Activated CD4-positive, alpha-beta T cell treated with anti-CD3 and anti-CD28 coated beads for 36 hours (primary cell): ENCODE measurements at regions not wholly inside any gene's neighbourhood (a gene's known extent, or its start where the extent isn't known, plus 50 kb on each side); places are given as distances from the start of the nearest gene placed in this dataset.
"Not testable (repeated sequence)": the region's sequence is repeated elsewhere in the genome, so short reads cannot be mapped to it uniquely, and the experiment has no call there.

Experiments used
- ATAC-seq: fragments of 200-7000 bp; cut with Tn5 transposase; one replicate; pipeline ENCODE4 v1.10.0; 2021; ENCODE audit warnings: mild to moderate bottlenecking, moderate library complexity
- CTCF ChIA-PET: fragments of 350-600 bp; sonication (Branson Sonifier 250); formaldehyde crosslinking; loops from one replicate; lab custom pipeline; 2021; ENCODE audit warnings: antibody characterized with exemption; lab: Charles Lee
- POLR2A ChIA-PET: fragments of 350-600 bp; sonication (Branson Sonifier 250); formaldehyde crosslinking; loops from one replicate; lab custom pipeline; 2021; ENCODE audit warnings: antibody characterized with exemption, inconsistent platforms; lab: Charles Lee
- DNase-seq: peaks from one replicate; pipeline ENCODE4 v3.0.0-alpha.2; 2020
- H3K27ac Mint-ChIP-seq: one replicate; pipeline ENCODE4 v1.8.0; 2021; ENCODE audit warnings: mixed read lengths
- H3K27me3 Mint-ChIP-seq: one replicate; pipeline ENCODE4 v1.8.0; 2021; ENCODE audit warnings: mixed read lengths
- H3K36me3 Mint-ChIP-seq: one replicate; pipeline ENCODE4 v1.8.0; 2021; ENCODE audit warnings: low read depth, mixed read lengths
- H3K4me1 Mint-ChIP-seq: one replicate; pipeline ENCODE4 v1.8.0; 2021; ENCODE audit warnings: mixed read lengths
- H3K4me3 Mint-ChIP-seq: one replicate; pipeline ENCODE4 v1.8.0; 2021; ENCODE audit warnings: mild to moderate bottlenecking, moderate library complexity, mixed read lengths
- H3K9me3 Mint-ChIP-seq: one replicate; pipeline ENCODE4 v1.8.0; 2021; ENCODE audit warnings: low read depth, mixed read lengths
- intact Hi-C, 2 experiments: fragments of 100-400 bp; cut with DNase I in 1 of 2; cut with micrococcal nuclease in 1 of 2; formaldehyde crosslinking; loops; one replicate each; pipeline versions ENCODE4 v1.14.2 to v1.15.1; 2022 to 2024; cut with DNase I, micrococcal nuclease

DNA sequence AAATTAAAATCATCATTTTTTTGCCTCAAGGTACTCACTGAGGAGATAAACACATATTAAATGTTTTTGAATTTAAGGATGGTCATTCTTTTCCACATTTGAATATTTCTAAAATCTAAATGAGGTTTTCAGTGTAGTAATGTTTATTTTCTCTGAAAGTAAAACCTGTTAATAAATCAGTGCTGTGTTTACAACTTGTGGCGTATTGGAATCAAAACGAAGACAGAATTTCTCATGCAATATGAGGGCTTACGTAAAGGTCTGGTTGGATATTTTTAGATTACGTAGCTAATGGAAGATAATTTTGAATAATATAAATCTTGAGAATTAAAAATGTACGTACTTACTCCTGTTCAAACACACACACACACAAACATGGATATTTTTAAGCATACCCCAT is 106.8 kb upstream of the LUZP2 start:
- POLR2A ChIA-PET = no interaction called here
- H3K9me3 Mint-ChIP-seq = peaks cover 1% of the 10 kb centered on the region
- CTCF ChIA-PET = no interaction called here
- H3K4me3 Mint-ChIP-seq = no peak overlapping the region
- intact Hi-C loops = no loop called here
- no peak for DNase-seq
- H3K4me1 Mint-ChIP-seq = no peaks in the 10 kb centered on the region
- H3K36me3 Mint-ChIP-seq = no peaks in the 10 kb centered on the region
- H3K27me3 Mint-ChIP-seq = no peaks in the 10 kb centered on the region
- ATAC-seq = no peak
- no peak overlapping the region for H3K27ac Mint-ChIP-seq

DNA sequence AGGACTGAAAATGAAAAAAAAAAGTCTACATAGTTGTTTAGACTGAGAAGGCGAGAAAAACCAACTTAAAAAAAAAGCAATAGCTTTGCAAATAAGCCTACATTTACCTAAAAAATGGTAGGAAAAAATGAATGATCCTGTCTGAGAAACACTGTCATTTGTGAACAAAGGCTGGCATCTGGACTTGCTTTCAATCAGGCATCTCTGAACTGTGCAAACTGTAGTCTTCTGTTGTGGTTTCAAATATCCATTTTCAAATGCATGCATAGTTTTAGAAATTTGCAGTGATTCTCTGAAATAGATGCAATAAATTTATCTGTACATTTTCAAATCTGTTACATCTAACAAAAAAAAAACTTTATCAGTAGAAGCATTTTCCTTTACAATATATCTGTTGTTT is 106.1 kb upstream of the LUZP2 start:
- H3K4me1 Mint-ChIP-seq = no peaks in the 10 kb centered on the region
- intact Hi-C loops = no loop called here
- H3K27ac Mint-ChIP-seq = no peak overlapping the region
- peaks cover 1% of the 10 kb centered on the region for H3K9me3 Mint-ChIP-seq
- no peak for ATAC-seq
- H3K27me3 Mint-ChIP-seq = no peaks in the 10 kb centered on the region
- DNase-seq = no peak
- CTCF ChIA-PET = interaction anchor here (0.6 kb wide), 1 partner anchor 284 kb away, joined by 3 read pairs; no protein-coding TSS in a partner anchor
- H3K4me3 Mint-ChIP-seq = no peak overlapping the region
- no peaks in the 10 kb centered on the region for H3K36me3 Mint-ChIP-seq
- POLR2A ChIA-PET = no interaction called here

DNA sequence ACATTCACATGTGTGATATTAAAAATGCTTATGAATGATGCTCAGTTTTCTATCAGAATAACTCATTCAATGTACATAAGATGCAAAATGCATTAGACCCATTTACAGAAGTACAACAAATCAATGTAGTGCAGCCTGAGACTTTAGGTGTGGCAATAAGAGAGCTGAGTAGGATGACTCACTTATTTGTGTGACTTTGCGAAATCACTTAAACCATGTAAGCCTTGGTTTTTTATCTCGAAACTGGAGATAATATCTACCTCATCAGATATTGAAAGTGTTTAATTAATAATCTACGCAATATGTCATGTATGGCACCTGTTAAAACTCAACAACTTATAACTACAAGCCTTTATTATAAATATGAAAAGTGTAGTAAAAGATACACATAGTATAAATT is 105.7 kb upstream of the LUZP2 start:
- Mint-ChIP-seq H3K4me3 (no peak overlapping the region), H3K4me1 (no peaks in the 10 kb centered on the region), H3K27ac (no peak overlapping the region), H3K27me3 (no peaks in the 10 kb centered on the region), H3K9me3 (no peaks in the 10 kb centered on the region), H3K36me3 (no peaks in the 10 kb centered on the region)
- ATAC-seq (no peak), DNase-seq (no peak)
- ChIA-PET POLR2A (no interaction called here), CTCF (interaction anchor here (0.6 kb wide), 1 partner anchor 284 kb away, joined by 3 read pairs; no protein-coding TSS in a partner anchor)
- intact Hi-C loops = no loop called here

DNA sequence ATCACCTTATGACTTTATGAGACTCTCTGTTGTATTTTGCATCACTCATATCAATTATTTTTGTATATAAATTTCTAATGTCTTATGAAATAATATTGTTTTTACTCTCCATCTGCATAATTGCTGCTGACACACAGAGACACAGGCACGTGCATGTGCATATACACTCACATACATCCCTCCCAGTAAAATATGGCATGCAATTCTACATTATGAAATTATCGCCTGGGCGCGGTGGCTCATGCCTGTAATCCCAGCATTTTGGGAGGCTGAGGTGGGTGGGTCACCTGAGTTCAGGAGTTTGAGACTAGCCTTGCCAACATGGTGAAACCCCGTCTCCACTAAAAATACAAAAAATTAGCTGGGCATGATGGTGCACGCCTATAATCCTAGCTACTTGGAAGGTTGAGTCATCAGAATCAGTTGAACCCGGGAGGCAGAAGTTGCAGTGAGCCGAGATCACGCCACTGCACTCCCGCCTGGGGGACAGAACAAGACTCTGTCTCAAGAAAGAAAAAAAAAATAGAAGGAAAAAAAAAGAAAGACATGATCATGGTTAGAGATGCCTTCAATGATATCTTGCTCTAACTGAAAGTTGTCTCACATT is 96.7 kb upstream of the LUZP2 start:
- no peaks in the 10 kb centered on the region for H3K36me3 Mint-ChIP-seq
- ATAC-seq (no peak), DNase-seq (no peak)
- no peaks in the 10 kb centered on the region for H3K4me1 Mint-ChIP-seq
- ChIA-PET POLR2A (no interaction called here), CTCF (no interaction called here)
- intact Hi-C loops = no loop called here
- H3K9me3 Mint-ChIP-seq = peaks cover 7% of the 10 kb centered on the region
- no peak overlapping the region for H3K4me3 Mint-ChIP-seq
- no peaks in the 10 kb centered on the region for H3K27me3 Mint-ChIP-seq
- H3K27ac Mint-ChIP-seq = no peak overlapping the region

DNA sequence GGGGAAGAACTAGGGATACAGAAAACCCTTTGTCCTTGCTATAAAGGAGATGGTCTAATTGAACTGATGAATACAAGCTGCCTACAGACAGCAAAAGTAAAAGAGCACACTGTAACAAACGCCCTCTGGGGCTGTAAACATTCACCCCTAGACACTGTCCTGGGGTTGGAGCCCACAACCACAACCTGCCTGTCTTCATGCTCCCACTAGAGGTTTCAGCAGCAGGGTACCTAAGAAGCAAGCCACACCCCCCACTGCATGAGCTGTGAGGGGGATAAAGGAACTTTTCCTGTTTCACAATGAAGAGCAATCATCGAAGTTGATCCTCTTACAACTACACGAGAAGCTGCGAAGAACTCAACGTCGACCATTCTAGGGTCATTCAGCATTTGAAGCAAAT is 90.5 kb upstream of the LUZP2 start:
- Mint-ChIP-seq H3K27ac (no peak overlapping the region), H3K4me3 (no peak overlapping the region), H3K27me3 (no peaks in the 10 kb centered on the region), H3K9me3 (peaks cover 7% of the 10 kb centered on the region), H3K4me1 (no peaks in the 10 kb centered on the region), H3K36me3 (no peaks in the 10 kb centered on the region)
- DNase-seq = no peak
- ChIA-PET CTCF (no interaction called here), POLR2A (no interaction called here)
- no peak for ATAC-seq
- intact Hi-C loops = no loop called here

DNA sequence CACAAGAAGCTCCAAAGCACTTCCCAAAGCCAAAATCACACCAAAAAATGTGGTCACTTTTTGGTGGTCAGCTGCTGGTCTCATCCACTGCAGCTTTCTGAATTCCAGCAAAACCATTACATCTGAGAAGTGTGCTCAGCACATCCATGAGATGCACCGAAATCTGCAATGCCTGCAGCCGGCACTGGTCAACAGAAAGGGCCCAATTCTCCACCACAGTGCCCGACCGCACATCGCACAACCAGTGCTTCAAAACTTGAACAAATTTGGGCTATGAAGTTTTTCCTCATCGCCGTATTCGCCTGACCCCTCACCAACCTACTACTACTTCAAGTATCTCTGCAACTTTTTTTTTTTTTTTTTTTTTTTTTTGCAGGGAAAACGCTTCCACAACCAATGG is 89.9 kb upstream of the LUZP2 start:
- no peak overlapping the region for H3K27ac Mint-ChIP-seq
- POLR2A ChIA-PET = no interaction called here

DNA sequence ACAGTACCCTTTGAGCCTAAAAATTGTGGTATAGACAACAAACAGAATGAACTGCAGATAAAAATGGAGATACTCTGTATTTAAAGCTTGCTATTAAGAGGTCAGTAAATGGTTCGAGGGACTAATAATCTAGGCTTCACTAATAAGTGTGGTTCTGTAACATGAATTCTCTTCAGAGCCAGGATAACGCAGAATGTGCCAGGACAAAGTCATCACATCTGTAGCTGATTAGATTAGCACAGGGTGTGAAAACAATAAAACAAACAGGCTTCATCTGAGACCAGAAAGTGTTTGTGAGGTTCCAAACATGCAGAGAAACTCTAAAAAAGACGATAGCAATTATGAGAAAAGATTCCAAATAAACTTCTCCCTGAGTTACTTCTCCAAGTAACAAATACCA is 89.1 kb upstream of the LUZP2 start:
- Mint-ChIP-seq H3K36me3 (no peaks in the 10 kb centered on the region), H3K27ac (no peak overlapping the region), H3K9me3 (peaks cover 7% of the 10 kb centered on the region), H3K4me3 (no peak overlapping the region), H3K27me3 (no peaks in the 10 kb centered on the region), H3K4me1 (no peaks in the 10 kb centered on the region)
- no peak for DNase-seq
- ChIA-PET POLR2A (no interaction called here), CTCF (no interaction called here)
- intact Hi-C loops = no loop called here
- ATAC-seq = no peak

More for the DNA sequence above, 89.9 kb upstream of the LUZP2 start:
- H3K4me3 Mint-ChIP-seq = no peak overlapping the region
- H3K27me3 Mint-ChIP-seq = no peaks in the 10 kb centered on the region
- intact Hi-C loops = no loop called here
- no peaks in the 10 kb centered on the region for H3K36me3 Mint-ChIP-seq
- DNase-seq (no peak), ATAC-seq (no peak)
- peaks cover 7% of the 10 kb centered on the region for H3K9me3 Mint-ChIP-seq
- CTCF ChIA-PET = no interaction called here
- no peaks in the 10 kb centered on the region for H3K4me1 Mint-ChIP-seq

DNA sequence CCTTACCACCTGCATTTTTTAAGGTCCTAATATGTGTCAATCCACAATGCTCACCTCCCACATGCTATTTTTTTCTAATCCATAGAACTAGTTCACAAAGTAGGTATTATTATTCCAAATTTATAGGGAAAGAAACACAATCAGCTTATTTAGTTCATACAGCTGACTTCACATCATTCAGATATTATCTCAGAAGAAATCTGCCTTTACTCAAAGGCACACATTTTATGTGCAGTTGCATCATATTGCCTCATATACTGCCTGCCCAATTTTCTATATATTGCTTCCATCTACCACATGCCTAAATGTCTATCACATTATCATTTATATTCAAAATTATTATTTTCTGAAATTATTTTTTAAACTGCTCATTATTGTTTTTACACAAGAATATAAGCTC is 88.7 kb upstream of the LUZP2 start:
- Mint-ChIP-seq H3K4me3 (no peak overlapping the region), H3K27ac (no peak overlapping the region), H3K4me1 (no peaks in the 10 kb centered on the region), H3K27me3 (no peaks in the 10 kb centered on the region), H3K36me3 (no peaks in the 10 kb centered on the region), H3K9me3 (peaks cover 7% of the 10 kb centered on the region)
- ChIA-PET POLR2A (no interaction called here), CTCF (no interaction called here)
- no peak for DNase-seq
- intact Hi-C loops = no loop called here
- ATAC-seq = no peak

DNA sequence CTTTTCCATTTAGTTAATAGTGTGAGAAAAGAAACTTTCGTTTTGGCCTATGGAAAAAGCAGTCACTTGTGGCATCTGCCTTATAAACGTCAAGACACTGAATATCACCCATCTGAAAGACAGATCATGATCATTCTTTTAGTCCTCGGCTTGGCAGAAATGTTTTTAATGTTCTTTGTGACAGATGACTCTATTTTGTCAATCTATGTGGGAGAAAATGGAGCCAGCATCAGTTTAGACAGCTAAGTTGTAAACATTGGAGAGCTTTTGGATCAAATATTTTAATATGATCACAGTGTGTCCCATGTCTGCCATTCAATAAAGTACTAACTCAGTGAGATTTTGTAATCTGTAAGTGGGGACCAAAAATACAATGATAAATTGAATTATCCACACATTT is 85.1 kb upstream of the LUZP2 start:
- Mint-ChIP-seq H3K9me3 (peaks cover 4% of the 10 kb centered on the region), H3K36me3 (no peaks in the 10 kb centered on the region), H3K4me3 (no peak overlapping the region), H3K27ac (no peak overlapping the region), H3K4me1 (no peaks in the 10 kb centered on the region), H3K27me3 (no peaks in the 10 kb centered on the region)
- ChIA-PET CTCF (no interaction called here), POLR2A (no interaction called here)
- ATAC-seq (no peak), DNase-seq (no peak)
- intact Hi-C loops = no loop called here

DNA sequence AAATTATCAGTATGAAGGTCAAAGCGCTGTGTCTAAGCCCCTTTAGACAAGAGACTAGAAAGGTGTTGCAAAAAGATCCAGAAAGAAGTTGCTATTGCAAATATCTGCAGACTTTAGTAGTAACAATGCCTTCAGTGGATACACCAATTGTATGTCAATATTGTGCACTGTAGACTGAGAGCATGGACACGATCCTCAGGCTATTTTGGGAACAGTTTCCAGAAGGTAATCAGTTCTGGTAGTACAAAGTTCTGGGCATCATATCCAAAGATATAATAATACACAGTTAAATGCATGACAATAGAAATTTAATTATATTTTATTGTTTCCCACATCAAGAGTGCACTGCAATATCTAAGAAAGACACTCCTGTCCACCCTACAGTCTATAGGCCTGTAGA is 84.1 kb upstream of the LUZP2 start:
- ATAC-seq = no peak

DNA sequence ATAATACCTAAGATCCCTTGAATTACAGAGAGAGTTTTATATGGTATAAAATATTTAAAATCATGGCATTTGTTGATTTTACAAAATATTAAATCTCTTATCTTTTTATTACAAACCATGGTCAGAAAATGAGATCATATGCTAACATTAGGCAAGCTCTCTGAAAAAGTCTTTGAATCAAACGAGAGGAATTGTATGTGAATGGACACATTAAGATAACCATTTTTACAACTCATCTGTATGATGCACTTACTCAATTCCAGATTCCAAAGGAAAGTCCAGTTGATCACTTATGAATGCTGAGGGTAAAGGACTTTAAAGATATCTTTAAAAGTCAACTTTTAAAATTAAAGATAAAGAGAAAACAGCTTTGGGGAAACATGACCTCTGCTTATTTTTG is 83.5 kb upstream of the LUZP2 start:
- no peak overlapping the region for H3K27ac Mint-ChIP-seq
- intact Hi-C loops = no loop called here
- no peaks in the 10 kb centered on the region for H3K27me3 Mint-ChIP-seq
- no peaks in the 10 kb centered on the region for H3K4me1 Mint-ChIP-seq
- no peaks in the 10 kb centered on the region for H3K36me3 Mint-ChIP-seq
- ChIA-PET POLR2A (no interaction called here), CTCF (no interaction called here)
- DNase-seq (no peak), ATAC-seq (no peak)
- peaks cover 7% of the 10 kb centered on the region for H3K9me3 Mint-ChIP-seq
- H3K4me3 Mint-ChIP-seq = no peak overlapping the region

More for the DNA sequence above, 84.1 kb upstream of the LUZP2 start:
- Mint-ChIP-seq H3K36me3 (no peaks in the 10 kb centered on the region), H3K27ac (no peak overlapping the region), H3K27me3 (no peaks in the 10 kb centered on the region), H3K9me3 (peaks cover 4% of the 10 kb centered on the region), H3K4me1 (no peaks in the 10 kb centered on the region), H3K4me3 (no peak overlapping the region)
- intact Hi-C loops = no loop called here
- DNase-seq = no peak
- POLR2A ChIA-PET = no interaction called here
- CTCF ChIA-PET = no interaction called here

DNA sequence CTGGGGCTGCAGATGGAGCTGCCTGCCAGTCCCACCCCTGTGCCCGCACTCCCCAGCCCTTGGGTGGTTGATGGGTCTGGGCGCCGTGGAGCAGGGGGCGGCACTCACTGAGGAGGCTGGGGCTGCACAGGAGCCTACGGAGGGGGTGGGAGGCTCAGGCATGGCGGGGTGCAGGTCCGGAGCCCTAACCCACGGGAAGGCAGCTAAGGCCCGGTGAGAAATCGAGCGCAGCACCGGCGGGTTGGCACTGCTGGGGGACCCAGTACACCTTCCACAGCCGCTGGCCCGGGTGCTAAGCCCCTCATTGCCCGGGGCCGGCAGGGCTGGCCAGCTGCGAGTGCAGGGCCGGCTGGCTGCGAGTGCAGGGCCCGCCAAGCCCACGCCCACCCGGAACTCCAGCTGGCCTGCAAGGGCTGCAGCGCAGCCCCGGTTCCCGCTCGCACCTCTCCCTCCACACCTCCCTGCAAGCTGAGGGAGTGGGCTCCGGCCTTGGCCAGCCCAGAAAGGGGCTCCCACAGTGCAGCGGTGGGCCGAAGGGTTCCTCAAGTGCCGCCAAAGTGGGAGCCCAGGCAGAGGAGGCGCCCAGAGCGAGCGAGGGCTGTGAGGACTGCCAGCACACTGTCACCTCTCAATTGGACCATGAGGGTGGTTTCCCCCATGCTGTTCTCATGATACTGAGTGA is 80.8 kb upstream of the LUZP2 start:
- CTCF ChIA-PET, H3K27me3 Mint-ChIP-seq: not testable (repeated sequence)

More for the DNA sequence above, 80.8 kb upstream of the LUZP2 start:
- intact Hi-C loops, H3K36me3 Mint-ChIP-seq, ATAC-seq, POLR2A ChIA-PET, H3K4me1 Mint-ChIP-seq, H3K9me3 Mint-ChIP-seq, DNase-seq, H3K27ac Mint-ChIP-seq, H3K4me3 Mint-ChIP-seq: not testable (repeated sequence)
